Adrenal gland (tissue), 5 donors: ENCODE measurements at regions not wholly inside any gene's neighbourhood (a gene's known extent, or its start where the extent isn't known, plus 50 kb on each side); places are given as distances from the start of the nearest gene placed in this dataset.

Source experiments
- CTCF ChIP-seq, 6 experiments: fragments of 450-650 bp in 4 of 6; fragments of 200-600 bp in 2 of 6; sonication (generic) in 1 of 6; IDR thresholded peaks; 1 replicate in 5 of 6; 2 replicates in 1 of 6; pipeline versions ENCODE4 v1.5.1 to v1.8.0; 2016 to 2021; ENCODE audit warnings: antibody characterized with exemption in 6 of 6, mild to moderate bottlenecking in 2 of 6, moderate library complexity in 1 of 6
- POLR2A ChIP-seq, 2 donors: fragments of 450-650 bp; IDR thresholded peaks; one replicate each; pipeline ENCODE4 v1.6.1; 2017; ENCODE audit warnings: antibody characterized with exemption in 2 of 2, mild to moderate bottlenecking in 2 of 2, moderate library complexity in 1 of 2
- donor health status: DM: no; HTN: no; CAD: no.

DNA sequence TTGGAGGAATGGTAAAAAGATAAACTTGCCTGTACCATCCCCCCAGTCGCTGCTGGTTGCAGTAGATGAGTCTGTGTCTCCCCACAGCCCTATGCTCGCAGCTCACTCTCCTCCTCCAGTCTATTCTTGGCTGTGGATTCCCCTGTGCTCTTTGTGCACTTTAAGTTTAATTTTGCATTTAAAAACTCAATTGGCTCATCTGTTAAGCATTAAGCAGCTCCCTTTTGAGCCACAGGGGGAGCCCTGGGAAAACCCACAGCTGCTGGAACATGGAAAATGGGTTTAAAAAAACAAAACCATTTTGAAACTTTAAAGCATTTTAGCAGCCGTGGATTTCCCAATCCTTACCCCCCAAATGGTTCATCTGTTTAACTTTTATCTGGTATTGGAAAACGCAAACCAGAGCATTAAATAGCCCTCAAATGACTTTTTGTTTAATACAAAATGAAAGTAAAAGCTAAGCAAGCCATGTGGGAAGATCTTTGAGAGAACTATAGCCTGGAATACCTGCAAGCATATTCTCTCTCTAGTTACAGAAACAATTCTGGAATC, 536.9 kb downstream of the ZIC1 start:
- peak; percentile 41 to 58 (median 50) for TF ChIP-seq CTCF (IDR thresholded peaks at IDR 0.05)
- no peak for TF ChIP-seq POLR2A (IDR thresholded peaks at IDR 0.05)
